H1 (cell line): ENCODE measurements at regions not wholly inside any gene's neighbourhood (a gene's known extent, or its start where the extent isn't known, plus 50 kb on each side); places are given as distances from the start of the nearest gene placed in this dataset.

Experiments
- CTCF ChIA-PET: fragments of 300-600 bp; sonication (Branson Sonifier 250); formaldehyde crosslinking; loops from one replicate; lab custom pipeline; 2021; ENCODE audit not compliant: partially characterized antibody; lab: Charles Lee
- POLR2A ChIA-PET: fragments of 300-600 bp; sonication (Branson Sonifier 250); formaldehyde crosslinking; loops from one replicate; lab custom pipeline; 2021; ENCODE audit warnings: inconsistent platforms; ENCODE audit not compliant: partially characterized antibody; lab: Charles Lee
- DNase-seq, 2 experiments: peaks; one replicate each; pipeline versions ENCODE4 v3.0.0 to v3.0.0-alpha.2; 2010 to 2022; ENCODE audit warnings: low spot score in 2 of 2, low read depth in 1 of 2, mixed read lengths in 1 of 2
- FAIRE-seq: peaks from 2 replicates; lab custom pipeline; 2011; peaks lifted over from hg19 to GRCh38; lab: Jason Lieb, UNC
- H2AFZ ChIP-seq: 2 replicates; pipeline ENCODE4 v1.8.1; 2012; ENCODE audit warnings: low read length, inconsistent platforms
- H2AK5ac ChIP-seq: 2 replicates; pipeline ENCODE4 v1.6.1; 2013; ENCODE audit warnings: low read depth, low read length
- H2BK120ac ChIP-seq: replicated peaks from 2 replicates; pipeline ENCODE3; 2013; ENCODE audit warnings: low read depth, low read length, inconsistent platforms
- H2BK12ac ChIP-seq: 2 replicates; pipeline ENCODE4 v1.6.1; 2013; ENCODE audit warnings: low read depth, low read length
- H2BK15ac ChIP-seq: 2 replicates; pipeline ENCODE4 v1.6.1; 2013; ENCODE audit warnings: low read length
- H2BK20ac ChIP-seq: 2 replicates; pipeline ENCODE4 v1.6.1; 2013; ENCODE audit warnings: low read length
- H2BK5ac ChIP-seq: 2 replicates; pipeline ENCODE4 v1.6.1; 2013; ENCODE audit warnings: low read depth, low read length
- H3K14ac ChIP-seq: 2 replicates; pipeline ENCODE4 v1.6.1; 2013; ENCODE audit warnings: inconsistent platforms; ENCODE audit not compliant: insufficient read length
- H3K18ac ChIP-seq: 2 replicates; pipeline ENCODE4 v1.6.1; 2013; ENCODE audit warnings: low read length; ENCODE audit errors: extremely low read depth
- H3K23ac ChIP-seq: 2 replicates; pipeline ENCODE4 v1.6.1; 2013; ENCODE audit warnings: inconsistent platforms; ENCODE audit not compliant: insufficient read length
- H3K23me2 ChIP-seq: 2 replicates; pipeline ENCODE4 v1.6.1; 2013; ENCODE audit warnings: low read depth, low read length
- H3K27ac ChIP-seq: 2 replicates; pipeline ENCODE4 v1.6.1; 2011; ENCODE audit warnings: low read depth, low read length, inconsistent platforms
- H3K27me3 ChIP-seq, 4 experiments: replicated peaks in 1 of 4; 1 replicate in 1 of 4; 2 replicates in 3 of 4; pipeline versions ENCODE4 v1.6.1 to v1.8.1; 2011 to 2013; ENCODE audit warnings: low read length in 3 of 4, mild to moderate bottlenecking in 3 of 4, inconsistent platforms in 2 of 4, mixed read lengths in 2 of 4, moderate library complexity in 1 of 4; ENCODE audit not compliant: control insufficient read depth in 3 of 4, insufficient read depth in 3 of 4; ENCODE audit errors: extremely low read depth in 1 of 4
- H3K36me3 ChIP-seq, 4 experiments: 2 replicates each; pipeline versions ENCODE4 v1.6.1 to v1.8.1; 2011 to 2013; ENCODE audit warnings: mild to moderate bottlenecking in 4 of 4, low read length in 3 of 4, moderate library complexity in 2 of 4, control low read depth in 1 of 4, inconsistent platforms in 1 of 4; ENCODE audit not compliant: insufficient read depth in 4 of 4, control insufficient read depth in 2 of 4
- H3K4ac ChIP-seq: replicated peaks from 2 replicates; pipeline ENCODE3; 2013; ENCODE audit warnings: low read length, low read depth, mixed read lengths, inconsistent platforms; ENCODE audit not compliant: insufficient read length
- H3K4me1 ChIP-seq, 4 experiments: replicated peaks in 1 of 4; 1 replicate in 1 of 4; 2 replicates in 3 of 4; pipeline versions ENCODE4 v1.6.1 to v1.8.1; 2011 to 2013; ENCODE audit warnings: low read length in 3 of 4, inconsistent platforms in 2 of 4, mixed read lengths in 1 of 4; ENCODE audit not compliant: insufficient read depth in 4 of 4, control insufficient read depth in 3 of 4
- H3K4me2 ChIP-seq, 2 experiments: 2 replicates each; pipeline versions ENCODE4 v1.6.1 to v1.8.1; 2011 to 2013; ENCODE audit warnings: low read depth in 2 of 2, low read length in 2 of 2, control low read depth in 1 of 2, inconsistent platforms in 1 of 2, mild to moderate bottlenecking in 1 of 2; ENCODE audit not compliant: insufficient read depth in 1 of 2
- H3K4me3 ChIP-seq, 4 experiments: fragments of 200-600, 300-600 bp in 1 of 4; sonication (generic), shearing (Covaris generic), sonication (Bioruptor Twin) in 1 of 4; 2 replicates each; pipeline versions ENCODE4 v1.5.1 to v1.8.1; 2011 to 2016; ENCODE audit warnings: low read length in 4 of 4, low read depth in 3 of 4, control low read depth in 2 of 4, inconsistent platforms in 2 of 4, mild to moderate bottlenecking in 2 of 4, mixed read lengths in 1 of 4, moderate library complexity in 1 of 4; ENCODE audit not compliant: insufficient read depth in 2 of 4; ENCODE audit errors: extremely low read depth in 1 of 4
- H3K56ac ChIP-seq: replicated peaks from 2 replicates; pipeline ENCODE3; 2013; ENCODE audit warnings: low read depth, mild to moderate bottlenecking, mixed read lengths, low read length, inconsistent platforms; ENCODE audit not compliant: insufficient read length
- H3K79me1 ChIP-seq: 2 replicates; pipeline ENCODE4 v1.6.1; 2013; ENCODE audit warnings: low read depth, low read length, control low read depth
- H3K79me2 ChIP-seq, 2 experiments: 2 replicates each; pipeline versions ENCODE4 v1.6.1 to v1.8.1; 2012 to 2013; ENCODE audit warnings: low read length in 2 of 2, mild to moderate bottlenecking in 2 of 2, inconsistent platforms in 1 of 2; ENCODE audit not compliant: insufficient read depth in 2 of 2, control insufficient read depth in 1 of 2
- H3K9ac ChIP-seq, 4 experiments: replicated peaks in 1 of 4; 1 replicate in 1 of 4; 2 replicates in 3 of 4; pipeline versions ENCODE4 v1.6.1 to v1.8.1; 2011 to 2013; ENCODE audit warnings: low read depth in 3 of 4, low read length in 3 of 4, control low read depth in 2 of 4, mild to moderate bottlenecking in 2 of 4, moderate library complexity in 2 of 4, inconsistent platforms in 1 of 4; ENCODE audit errors: extremely low read depth in 1 of 4
- H3K9me3 ChIP-seq, 2 experiments: 2 replicates each; pipeline versions ENCODE4 v1.6.1 to v1.8.1; 2012 to 2013; ENCODE audit warnings: mild to moderate bottlenecking in 2 of 2, moderate library complexity in 2 of 2, control low read depth in 1 of 2, inconsistent platforms in 1 of 2, low read depth in 1 of 2, low read length in 1 of 2, mixed read lengths in 1 of 2; ENCODE audit not compliant: insufficient read depth in 2 of 2
- H4K20me1 ChIP-seq, 2 experiments: replicated peaks in 1 of 2; 2 replicates each; pipeline versions ENCODE3 to v1.8.1; 2011 to 2013; ENCODE audit warnings: inconsistent platforms in 2 of 2, low read length in 2 of 2, mild to moderate bottlenecking in 1 of 2; ENCODE audit not compliant: insufficient read depth in 2 of 2, control insufficient read depth in 1 of 2
- H4K5ac ChIP-seq: 2 replicates; pipeline ENCODE4 v1.6.1; 2013; ENCODE audit warnings: low read length, low read depth, mixed read lengths, inconsistent platforms; ENCODE audit not compliant: insufficient read length
- H4K8ac ChIP-seq: 2 replicates; pipeline ENCODE4 v1.8.0; 2013; ENCODE audit warnings: mild to moderate bottlenecking, moderate library complexity, low read length, inconsistent platforms; ENCODE audit not compliant: insufficient read depth; ENCODE audit errors: extremely low read depth
- H4K91ac ChIP-seq: replicated peaks from 2 replicates; pipeline ENCODE3; 2013; ENCODE audit warnings: low read length, mixed read lengths, inconsistent platforms; ENCODE audit not compliant: insufficient read length
- CREB1 ChIP-seq: IDR thresholded peaks from 2 replicates; pipeline ENCODE4 v1.6.1; 2012; ENCODE audit warnings: inconsistent platforms
- CTBP2 ChIP-seq: IDR thresholded peaks from 2 replicates; pipeline ENCODE4 v1.7.0; 2011; ENCODE audit warnings: borderline replicate concordance, mild to moderate bottlenecking, moderate library complexity, mixed read lengths, low read length; ENCODE audit not compliant: insufficient read depth, insufficient read length
- JUN ChIP-seq: IDR thresholded peaks from 2 replicates; pipeline ENCODE4 v1.6.1; 2011; ENCODE audit warnings: low read depth, mild to moderate bottlenecking, improper control_type of control experiment, low read length
- POLR2A ChIP-seq, 2 experiments: IDR thresholded peaks; 1 replicate in 1 of 2; 2 replicates in 1 of 2; pipeline ENCODE4 v1.6.1; 2011; ENCODE audit warnings: low read depth in 2 of 2, low read length in 2 of 2, mild to moderate bottlenecking in 2 of 2; ENCODE audit errors: control extremely low read depth in 1 of 2
- RXRA ChIP-seq: IDR thresholded peaks from 2 replicates; pipeline ENCODE4 v1.6.1; 2011; ENCODE audit warnings: low read depth, mild to moderate bottlenecking, low read length, moderate library complexity; ENCODE audit not compliant: insufficient read depth
- SAP30 ChIP-seq: fragments of 300-600 bp; sonication (generic); IDR thresholded peaks from 2 replicates; pipeline ENCODE4 v1.7.1; 2012; ENCODE audit warnings: low read length, moderate library complexity, mild to moderate bottlenecking, inconsistent platforms; ENCODE audit not compliant: insufficient read depth, insufficient replicate concordance
- ZNF274 ChIP-seq: IDR thresholded peaks from 2 replicates; pipeline ENCODE4 v1.7.0; 2012; ENCODE audit warnings: low read length, borderline replicate concordance; ENCODE audit errors: extremely low read depth
- WGBS, 2 experiments: shearing (Covaris generic) in 1 of 2; methylation state at CpG; one replicate each; pipeline versions ENCODE4 v1.1.6 to v1.1.7; 2013 to 2015; ENCODE audit warnings: low lambda C conversion rate in 2 of 2, mixed read lengths in 2 of 2, inconsistent platforms in 1 of 2, low coverage in 1 of 2, missing lambda C conversion rate in 1 of 2; ENCODE audit not compliant: insufficient replicate concordance in 2 of 2, insufficient coverage in 1 of 2, insufficient read length in 1 of 2; ENCODE audit errors: extremely low coverage in 1 of 2, missing lambda C conversion rate in 1 of 2; 5-methylcytosine and 5-hydroxymethylcytosine counted together
- TF ChIP-seq, protein P1 (sequence below), 3 experiments: IDR thresholded peaks; 1 replicate in 2 of 3; 2 replicates in 1 of 3; pipeline versions ENCODE4 v1.5.1 to v1.6.1; 2011; ENCODE audit warnings: low read length in 3 of 3, mild to moderate bottlenecking in 3 of 3, inconsistent platforms in 2 of 3, low read depth in 1 of 3, moderate library complexity in 1 of 3; ENCODE audit not compliant: insufficient read depth in 1 of 3; ENCODE audit errors: control extremely low read depth in 1 of 3

GRCh38 chr4:176478076-176478475, 158.3 kb downstream of the SPCS3 start:
- H3K4me1 ChIP-seq = no peaks in the 10 kb centered on the region
- H2BK12ac ChIP-seq = no peak overlapping the region
- no peak overlapping the region for H2BK5ac ChIP-seq
- H4K8ac ChIP-seq = no peak overlapping the region
- DNase-seq = no peak
- 87% methylated on average over 2 of the region's 2 CpGs; no CpG with 5 or more reads in 1 of the 2 experiments for WGBS, 2 experiments
- ChIA-PET CTCF (interaction anchor here (1.0 kb wide), 1 partner anchor 201 kb away, joined by 3 read pairs; no protein-coding TSS in a partner anchor), POLR2A (no interaction called here)
- H3K9me3 ChIP-seq = peaks cover 0 to 8% of the 10 kb centered on the region in 2 experiments; a peak in 1 of 4 replicates
- no peaks in the 10 kb centered on the region for H3K27me3 ChIP-seq
- H3K79me2 ChIP-seq = no peaks in the 10 kb centered on the region
- H3K23ac ChIP-seq = no peak overlapping the region
- H3K4me2 ChIP-seq = no peak overlapping the region
- H3K23me2 ChIP-seq = no peaks in the 10 kb centered on the region
- no peak overlapping the region for H4K5ac ChIP-seq
- H3K18ac ChIP-seq = no peak overlapping the region
- no peak overlapping the region for H4K91ac ChIP-seq
- no peaks in the 10 kb centered on the region for H4K20me1 ChIP-seq
- H2BK120ac ChIP-seq = no peak overlapping the region
- H3K56ac ChIP-seq = no peak overlapping the region
- no peak overlapping the region; the same call in 1 of the 2 replicates for H2AFZ ChIP-seq
- no peak overlapping the region for H3K9ac ChIP-seq
- H3K4me3 ChIP-seq = no peak overlapping the region
- no peak overlapping the region for H3K14ac ChIP-seq
- no peak overlapping the region for H2BK20ac ChIP-seq
- no peak overlapping the region for H2AK5ac ChIP-seq
- no peak overlapping the region for H3K4ac ChIP-seq
- no peak for TF ChIP-seq CTBP2
- TF ChIP-seq POLR2A (IDR thresholded peaks at IDR 0.05; ENCODE audit: control extremely low read depth in 1 of 2, low read depth in 2 of 2, low read length in 2 of 2) = no peak
- no peak for TF ChIP-seq JUN
- TF ChIP-seq ZNF274 = no peak
- no peak for TF ChIP-seq CREB1
- TF ChIP-seq RXRA = no peak
- TF ChIP-seq SAP30 = no peak
- TF ChIP-seq, protein P1, sequence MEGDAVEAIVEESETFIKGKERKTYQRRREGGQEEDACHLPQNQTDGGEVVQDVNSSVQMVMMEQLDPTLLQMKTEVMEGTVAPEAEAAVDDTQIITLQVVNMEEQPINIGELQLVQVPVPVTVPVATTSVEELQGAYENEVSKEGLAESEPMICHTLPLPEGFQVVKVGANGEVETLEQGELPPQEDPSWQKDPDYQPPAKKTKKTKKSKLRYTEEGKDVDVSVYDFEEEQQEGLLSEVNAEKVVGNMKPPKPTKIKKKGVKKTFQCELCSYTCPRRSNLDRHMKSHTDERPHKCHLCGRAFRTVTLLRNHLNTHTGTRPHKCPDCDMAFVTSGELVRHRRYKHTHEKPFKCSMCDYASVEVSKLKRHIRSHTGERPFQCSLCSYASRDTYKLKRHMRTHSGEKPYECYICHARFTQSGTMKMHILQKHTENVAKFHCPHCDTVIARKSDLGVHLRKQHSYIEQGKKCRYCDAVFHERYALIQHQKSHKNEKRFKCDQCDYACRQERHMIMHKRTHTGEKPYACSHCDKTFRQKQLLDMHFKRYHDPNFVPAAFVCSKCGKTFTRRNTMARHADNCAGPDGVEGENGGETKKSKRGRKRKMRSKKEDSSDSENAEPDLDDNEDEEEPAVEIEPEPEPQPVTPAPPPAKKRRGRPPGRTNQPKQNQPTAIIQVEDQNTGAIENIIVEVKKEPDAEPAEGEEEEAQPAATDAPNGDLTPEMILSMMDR (IDR thresholded peaks at IDR 0.05; ENCODE audit: control extremely low read depth in 1 of 3, insufficient read depth in 1 of 3, low read depth in 1 of 3, low read length in 3 of 3) = no peak
- TF ChIP-seq, all 59 proteins: peak for 0
- Histone ChIP-seq H2BK15ac (no peak overlapping the region), H3K36me3 (no peaks in the 10 kb centered on the region), H3K27ac (no peak overlapping the region), H3K79me1 (no peaks in the 10 kb centered on the region)
- no peak for FAIRE-seq
